ENCODE measurements at regions not wholly inside any gene's neighbourhood (a gene's known extent, or its start where the extent isn't known, plus 50 kb on each side); places are given as distances from the start of the nearest gene placed in this dataset.

DNA sequence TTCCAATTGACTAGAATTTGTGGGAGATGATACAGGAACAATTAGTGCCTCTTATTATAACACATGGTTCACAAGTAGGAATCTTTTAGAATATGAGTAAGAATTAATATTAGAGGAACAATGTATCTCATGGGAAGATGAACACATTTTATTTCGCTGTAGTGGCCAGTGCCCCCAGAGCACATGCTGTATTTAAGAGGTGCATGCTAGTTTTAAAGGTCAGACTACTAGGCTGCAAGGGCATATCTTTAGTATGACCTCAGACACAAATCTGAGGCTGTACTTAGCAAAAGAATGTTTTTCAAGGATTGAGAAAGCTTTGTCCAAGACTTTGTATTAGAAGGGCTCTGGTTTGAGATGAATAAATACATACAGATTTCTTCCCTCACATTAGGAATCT is 586.9 kb downstream of the CCER1 start:
- Mint-ChIP-seq H3K36me3 (ENCODE audit: low read depth) (no peaks in the 10 kb centered on the region), H3K9me3 (no peaks in the 10 kb centered on the region), H3K27me3 (no peaks in the 10 kb centered on the region), H3K4me3 (no peak overlapping the region), H3K4me1 (ENCODE audit: low read depth) (no peaks in the 10 kb centered on the region), H3K27ac (no peak overlapping the region)
- no peak for DNase-seq

DNA sequence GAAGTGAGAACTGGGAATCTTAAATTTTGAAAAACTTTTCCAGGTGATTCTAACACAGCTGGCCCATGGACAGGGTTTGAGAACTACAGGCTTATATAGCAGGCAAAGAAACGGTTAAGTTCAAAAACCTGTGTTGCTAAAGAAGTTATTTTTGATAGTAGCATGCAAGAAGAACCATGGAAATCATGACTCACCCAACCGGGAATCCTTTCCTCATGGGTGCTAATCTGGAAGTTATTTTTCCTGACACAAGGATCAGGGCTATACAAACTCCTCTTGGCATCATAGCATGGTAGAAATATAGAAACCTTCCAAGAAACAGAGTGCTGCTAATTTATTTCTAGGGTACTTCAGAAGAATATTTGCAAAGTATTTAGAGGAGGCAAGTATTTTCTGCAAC is 588.7 kb downstream of the CCER1 start:
- no peaks in the 10 kb centered on the region for H3K4me1 Mint-ChIP-seq (ENCODE audit: low read depth)
- no peaks in the 10 kb centered on the region for H3K9me3 Mint-ChIP-seq
- no peak for DNase-seq
- H3K27me3 Mint-ChIP-seq = no peaks in the 10 kb centered on the region
- no peak overlapping the region for H3K27ac Mint-ChIP-seq
- no peaks in the 10 kb centered on the region for H3K36me3 Mint-ChIP-seq (ENCODE audit: low read depth)
- H3K4me3 Mint-ChIP-seq = no peak overlapping the region

DNA sequence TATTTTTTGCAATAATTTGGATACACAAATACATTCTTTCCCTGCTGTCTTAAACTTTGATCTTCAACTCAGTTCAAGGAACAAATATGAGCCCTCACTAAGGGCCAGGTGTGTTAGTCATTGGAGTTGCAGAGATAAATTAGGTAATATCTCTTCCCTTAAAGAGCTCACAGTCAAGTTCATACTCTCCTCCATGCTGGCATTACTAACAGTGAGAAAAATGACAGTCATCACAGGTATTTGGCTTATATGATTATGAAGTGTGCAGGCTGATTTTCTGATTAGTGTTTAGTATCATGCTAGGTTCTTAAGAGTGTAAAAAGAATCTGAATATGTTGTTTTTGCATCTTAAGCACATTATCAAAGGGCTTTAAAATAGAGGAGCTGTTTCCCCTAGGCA is 594.7 kb downstream of the CCER1 start:
- no peak for DNase-seq
- H3K36me3 Mint-ChIP-seq (ENCODE audit: low read depth) = no peaks in the 10 kb centered on the region
- no peaks in the 10 kb centered on the region for H3K4me1 Mint-ChIP-seq (ENCODE audit: low read depth)
- no peak overlapping the region for H3K27ac Mint-ChIP-seq
- no peaks in the 10 kb centered on the region for H3K9me3 Mint-ChIP-seq
- peaks cover 6% of the 10 kb centered on the region for H3K27me3 Mint-ChIP-seq
- no peak overlapping the region for H3K4me3 Mint-ChIP-seq

- Mint-ChIP-seq H3K4me3 (no peak overlapping the region), H3K9me3 (no peaks in the 10 kb centered on the region), H3K27ac (no peak overlapping the region), H3K36me3 (ENCODE audit: low read depth) (no peaks in the 10 kb centered on the region), H3K27me3 (peaks cover 6% of the 10 kb centered on the region), H3K4me1 (ENCODE audit: low read depth) (no peaks in the 10 kb centered on the region)
- DNase-seq = no peak
Measured at GRCh38 chr12:90355711-90356355, 599.1 kb downstream of the CCER1 start.

DNA sequence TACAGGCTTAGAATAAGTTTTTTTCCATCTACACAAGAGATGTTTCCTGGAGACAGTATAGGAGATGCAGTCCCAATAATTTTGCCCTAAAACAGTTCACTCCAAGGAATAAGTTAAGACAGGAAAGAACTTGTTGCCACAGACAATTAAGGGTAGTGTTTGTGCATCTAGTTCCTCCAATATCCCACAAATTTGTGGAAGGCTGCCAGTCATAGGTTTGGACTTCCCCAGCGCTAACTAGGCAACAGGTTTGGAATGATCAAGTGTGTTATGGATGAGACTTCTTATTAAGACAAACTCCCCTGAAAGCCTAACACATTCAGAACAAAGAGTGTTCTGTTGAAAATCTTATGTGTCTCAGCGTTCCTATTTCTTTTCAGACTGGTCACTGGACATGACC is 611.0 kb downstream of the CCER1 start:
- Mint-ChIP-seq H3K36me3 (ENCODE audit: low read depth) (no peaks in the 10 kb centered on the region), H3K27ac (no peak overlapping the region), H3K27me3 (peaks cover 23% of the 10 kb centered on the region), H3K9me3 (no peaks in the 10 kb centered on the region), H3K4me1 (ENCODE audit: low read depth) (no peaks in the 10 kb centered on the region), H3K4me3 (no peak overlapping the region)
- no peak for DNase-seq

- H3K4me3 Mint-ChIP-seq = no peak overlapping the region
- no peaks in the 10 kb centered on the region for H3K9me3 Mint-ChIP-seq
- H3K27me3 Mint-ChIP-seq = peaks cover 23% of the 10 kb centered on the region
- no peaks in the 10 kb centered on the region for H3K4me1 Mint-ChIP-seq (ENCODE audit: low read depth)
- H3K36me3 Mint-ChIP-seq (ENCODE audit: low read depth) = no peaks in the 10 kb centered on the region
- H3K27ac Mint-ChIP-seq = no peak overlapping the region
- DNase-seq = no peak
Measured at GRCh38 chr12:90342081-90342480, 612.9 kb downstream of the CCER1 start.

- Mint-ChIP-seq H3K4me1 (ENCODE audit: low read depth) (no peaks in the 10 kb centered on the region), H3K27me3 (peaks cover 18% of the 10 kb centered on the region), H3K4me3 (no peak overlapping the region), H3K27ac (no peak overlapping the region), H3K9me3 (no peaks in the 10 kb centered on the region), H3K36me3 (ENCODE audit: low read depth) (no peaks in the 10 kb centered on the region)
- DNase-seq = no peak
Measured at GRCh38 chr12:90339837-90340236, 615.1 kb downstream of the CCER1 start.

DNA sequence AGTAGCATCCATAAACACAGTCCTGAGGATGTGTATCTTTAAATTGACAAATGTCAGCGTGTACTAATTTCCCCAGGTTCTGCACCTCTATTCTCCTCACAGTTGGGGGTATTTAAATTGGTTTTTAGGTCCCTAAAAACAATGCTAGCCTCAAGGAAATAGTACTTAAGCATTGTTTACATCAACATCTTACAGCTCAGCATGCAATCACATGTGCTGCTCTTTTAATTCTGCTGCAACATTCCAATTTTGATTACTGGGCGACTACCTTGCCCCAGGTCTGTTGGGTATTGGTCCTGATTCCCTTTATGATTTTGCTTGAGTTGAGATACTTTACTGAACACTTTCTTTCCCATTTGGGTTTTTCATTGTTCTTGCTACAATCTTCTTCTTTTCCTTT is 616.6 kb downstream of the CCER1 start:
- Mint-ChIP-seq H3K36me3 (ENCODE audit: low read depth) (no peaks in the 10 kb centered on the region), H3K4me3 (no peak overlapping the region), H3K27ac (no peak overlapping the region), H3K9me3 (no peaks in the 10 kb centered on the region), H3K4me1 (ENCODE audit: low read depth) (no peaks in the 10 kb centered on the region), H3K27me3 (peaks cover 18% of the 10 kb centered on the region)
- no peak for DNase-seq

DNA sequence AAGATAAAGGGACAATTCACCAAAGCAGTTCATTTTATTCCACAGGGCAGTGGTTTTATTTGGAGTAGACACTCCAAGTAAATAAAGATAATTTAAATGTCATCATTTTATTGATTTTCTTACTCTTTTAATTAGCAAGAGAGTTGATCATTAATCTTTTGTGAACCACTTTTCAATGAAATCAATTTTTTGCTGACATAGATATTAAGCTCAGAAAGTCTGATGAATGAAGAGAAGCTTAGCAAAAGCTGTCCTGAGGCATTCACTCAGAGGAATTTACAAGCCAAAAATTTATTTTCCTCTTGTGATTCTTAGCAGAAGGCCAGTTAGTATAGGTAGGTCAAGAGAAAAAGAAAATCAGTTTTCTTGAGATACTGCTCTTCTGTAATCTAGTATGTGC is 618.0 kb downstream of the CCER1 start:
- peaks cover 7% of the 10 kb centered on the region for H3K27me3 Mint-ChIP-seq
- no peaks in the 10 kb centered on the region for H3K4me1 Mint-ChIP-seq (ENCODE audit: low read depth)
- no peak overlapping the region for H3K27ac Mint-ChIP-seq
- no peaks in the 10 kb centered on the region for H3K36me3 Mint-ChIP-seq (ENCODE audit: low read depth)
- no peak overlapping the region for H3K4me3 Mint-ChIP-seq
- DNase-seq = no peak
- H3K9me3 Mint-ChIP-seq = no peaks in the 10 kb centered on the region

- no peak for DNase-seq
- no peaks in the 10 kb centered on the region for H3K4me1 Mint-ChIP-seq (ENCODE audit: low read depth)
- H3K27me3 Mint-ChIP-seq = peaks cover 7% of the 10 kb centered on the region
- no peaks in the 10 kb centered on the region for H3K9me3 Mint-ChIP-seq
- no peak overlapping the region for H3K27ac Mint-ChIP-seq
- H3K4me3 Mint-ChIP-seq = no peak overlapping the region
- no peaks in the 10 kb centered on the region for H3K36me3 Mint-ChIP-seq (ENCODE audit: low read depth)
Measured at GRCh38 chr12:90335566-90335965, 619.4 kb downstream of the CCER1 start.

DNA sequence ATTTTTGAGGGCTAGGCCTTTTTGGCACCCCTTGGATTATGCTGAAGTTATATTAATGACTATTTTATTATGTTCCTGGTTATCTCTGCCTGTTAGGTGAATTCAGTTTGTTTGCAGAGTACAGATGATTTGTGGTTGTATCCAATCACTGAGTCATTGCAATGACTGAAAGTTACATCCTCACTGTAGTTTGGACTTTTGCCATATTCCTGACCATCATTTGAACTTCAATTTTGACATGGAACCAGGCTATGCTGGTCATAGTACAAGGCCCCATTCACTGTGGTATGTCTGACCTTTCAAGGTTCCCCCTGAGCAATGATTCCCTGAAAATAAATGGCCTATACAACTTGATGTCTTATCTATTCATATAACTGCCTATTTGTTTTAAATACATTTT is 621.0 kb downstream of the CCER1 start:
- Mint-ChIP-seq H3K4me3 (no peak overlapping the region), H3K4me1 (ENCODE audit: low read depth) (no peaks in the 10 kb centered on the region), H3K36me3 (ENCODE audit: low read depth) (no peaks in the 10 kb centered on the region), H3K9me3 (no peaks in the 10 kb centered on the region), H3K27me3 (no peaks in the 10 kb centered on the region), H3K27ac (no peak overlapping the region)
- DNase-seq = no peak

GRCh38 chr12:90333424-90333823 is 621.6 kb downstream of the CCER1 start:
- Mint-ChIP-seq H3K9me3 (no peaks in the 10 kb centered on the region), H3K4me1 (ENCODE audit: low read depth) (no peaks in the 10 kb centered on the region), H3K27ac (no peak overlapping the region), H3K27me3 (no peaks in the 10 kb centered on the region), H3K36me3 (ENCODE audit: low read depth) (no peaks in the 10 kb centered on the region), H3K4me3 (no peak overlapping the region)
- no peak for DNase-seq

GRCh38 chr12:90331821-90332220 is 623.2 kb downstream of the CCER1 start:
- Mint-ChIP-seq H3K36me3 (ENCODE audit: low read depth) (no peaks in the 10 kb centered on the region), H3K27me3 (no peaks in the 10 kb centered on the region), H3K9me3 (no peaks in the 10 kb centered on the region), H3K4me1 (ENCODE audit: low read depth) (no peaks in the 10 kb centered on the region), H3K27ac (no peak overlapping the region), H3K4me3 (no peak overlapping the region)
- DNase-seq = no peak

GRCh38 chr12:90331262-90331661 is 622.6 kb upstream of the ATP2B1 start:
- Mint-ChIP-seq H3K36me3 (ENCODE audit: low read depth) (no peaks in the 10 kb centered on the region), H3K4me3 (no peak overlapping the region), H3K4me1 (ENCODE audit: low read depth) (no peaks in the 10 kb centered on the region), H3K9me3 (no peaks in the 10 kb centered on the region), H3K27ac (no peak overlapping the region), H3K27me3 (no peaks in the 10 kb centered on the region)
- DNase-seq = no peak

DNA sequence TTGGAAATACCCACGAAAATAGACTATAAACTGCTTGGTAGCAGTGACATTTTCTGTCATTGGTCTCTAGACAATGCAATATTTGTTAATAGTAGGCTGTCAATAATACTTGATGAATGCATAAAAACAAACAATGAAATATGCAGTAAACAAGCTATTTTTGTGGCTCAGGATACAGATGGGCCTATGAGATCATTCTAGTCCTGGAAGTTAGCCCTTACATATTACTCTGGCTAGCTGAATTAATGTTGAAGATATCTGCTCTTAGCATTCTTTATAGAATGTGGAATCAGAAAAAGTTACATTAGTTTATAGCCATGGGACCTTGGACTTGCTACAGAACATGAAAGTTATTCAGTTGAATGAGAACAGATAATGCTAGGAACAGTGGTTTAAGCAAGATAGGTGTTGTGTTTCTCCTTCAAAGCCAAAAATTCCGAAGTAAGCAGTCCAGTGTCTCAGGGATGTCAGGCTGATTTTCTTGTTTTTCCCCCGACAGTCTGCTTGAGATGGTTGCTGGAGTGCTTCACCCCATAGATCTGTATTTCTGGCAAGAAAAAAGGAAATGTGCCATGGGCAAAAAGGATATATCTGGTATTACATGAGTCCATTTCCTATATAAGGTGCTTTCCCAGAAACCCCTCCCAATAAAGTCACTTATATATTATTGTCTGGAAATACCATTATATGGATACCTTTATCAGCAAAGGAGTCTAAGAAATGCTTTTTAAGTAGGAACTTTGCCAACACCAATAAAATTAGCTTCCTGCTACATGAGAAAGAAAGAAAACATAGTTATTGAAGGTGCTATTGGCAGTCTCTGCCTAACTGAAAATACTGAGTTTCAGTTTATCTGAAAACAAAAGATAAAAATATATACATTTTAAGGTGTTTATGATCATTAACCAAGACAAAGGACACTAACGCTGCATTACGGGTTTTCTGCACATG is 619.4 kb upstream of the ATP2B1 start:
- Mint-ChIP-seq H3K9me3 (no peaks in the 10 kb centered on the region), H3K36me3 (ENCODE audit: low read depth) (no peaks in the 10 kb centered on the region), H3K4me3 (no peak overlapping the region), H3K4me1 (ENCODE audit: low read depth) (no peaks in the 10 kb centered on the region), H3K27me3 (no peaks in the 10 kb centered on the region), H3K27ac (no peak overlapping the region)
- no peak for DNase-seq

All from activated T-cell treated with anti-CD3 and anti-CD28 coated beads, Interleukin-2, amount 50 U/mL, for 24 hours (primary cell).